AG08395 (cell line): ENCODE measurements at regions not wholly inside any gene's neighbourhood (a gene's known extent, or its start where the extent isn't known, plus 50 kb on each side); places are given as distances from the start of the nearest gene placed in this dataset.
A peak's percentile ranks its signal among the peaks of the same experiment; 100 is the strongest.
"Not testable (repeated sequence)": the region's sequence is repeated elsewhere in the genome, so short reads cannot be mapped to it uniquely, and the experiment has no call there.

ENCODE experiments used
- DNase-seq: peaks from one replicate; pipeline ENCODE4 v3.0.0; 2012; ENCODE audit warnings: mixed read lengths, low spot score

DNA sequence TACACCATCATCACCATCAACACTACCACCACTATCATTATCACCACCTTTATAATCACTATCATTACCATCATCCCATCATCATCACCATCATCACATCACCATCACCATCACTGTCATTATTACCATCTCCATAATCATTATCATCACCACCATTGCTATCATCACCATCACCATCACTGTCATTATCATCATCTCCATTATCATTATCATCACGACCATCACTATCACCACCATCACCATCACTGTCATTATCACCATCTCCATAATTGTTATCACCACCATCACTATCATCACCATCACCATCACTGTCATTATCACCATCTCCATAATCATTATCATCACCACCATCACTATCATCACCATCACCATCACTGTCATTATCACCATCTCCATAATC, 279.6 kb upstream of the HS6ST1 start:
- DNase-seq = not testable (repeated sequence)

DNA sequence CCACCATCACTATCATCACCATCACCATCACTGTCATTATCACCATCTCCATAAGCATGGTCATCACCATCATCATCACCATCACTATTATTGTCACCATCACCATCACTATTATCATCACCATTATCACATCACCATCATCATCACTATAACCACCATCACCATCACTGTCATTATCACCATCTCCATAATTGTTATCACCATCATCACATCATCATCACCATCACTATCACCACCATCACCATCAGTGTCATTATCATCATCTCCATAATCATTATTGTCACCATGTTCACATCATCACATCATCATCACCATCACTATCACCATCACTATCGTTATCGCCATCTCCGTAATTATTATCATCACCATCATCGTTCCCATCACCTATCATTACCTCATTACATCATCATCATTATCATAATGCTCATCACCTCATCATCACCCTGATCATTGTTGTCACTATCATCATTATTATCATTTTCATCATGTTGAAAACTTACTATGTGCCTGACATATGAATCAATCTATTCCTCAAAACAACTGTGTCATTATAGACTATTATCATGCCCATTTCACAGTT, 280.3 kb upstream of the HS6ST1 start:
- no peak for DNase-seq

DNA sequence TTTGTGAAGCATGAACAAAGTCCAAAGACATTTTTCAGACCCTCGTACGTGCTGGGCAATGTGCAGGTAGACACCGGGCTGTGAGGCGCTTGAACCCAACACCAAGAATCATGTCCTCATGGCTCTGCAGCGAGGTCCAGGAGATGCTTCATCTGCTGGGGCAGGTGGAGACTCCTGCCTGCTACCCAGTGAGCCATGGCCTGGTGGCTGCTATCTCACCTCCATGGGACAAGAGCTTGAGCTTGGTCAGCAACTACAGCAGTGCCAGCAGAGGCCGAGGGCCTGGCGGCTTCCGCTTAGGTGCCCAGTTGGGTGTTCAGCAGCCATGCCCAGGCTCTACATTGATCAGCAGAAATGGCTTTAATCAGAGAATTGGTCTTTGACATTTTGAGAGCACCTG, 281.0 kb upstream of the HS6ST1 start:
- DNase-seq = no peak

DNA sequence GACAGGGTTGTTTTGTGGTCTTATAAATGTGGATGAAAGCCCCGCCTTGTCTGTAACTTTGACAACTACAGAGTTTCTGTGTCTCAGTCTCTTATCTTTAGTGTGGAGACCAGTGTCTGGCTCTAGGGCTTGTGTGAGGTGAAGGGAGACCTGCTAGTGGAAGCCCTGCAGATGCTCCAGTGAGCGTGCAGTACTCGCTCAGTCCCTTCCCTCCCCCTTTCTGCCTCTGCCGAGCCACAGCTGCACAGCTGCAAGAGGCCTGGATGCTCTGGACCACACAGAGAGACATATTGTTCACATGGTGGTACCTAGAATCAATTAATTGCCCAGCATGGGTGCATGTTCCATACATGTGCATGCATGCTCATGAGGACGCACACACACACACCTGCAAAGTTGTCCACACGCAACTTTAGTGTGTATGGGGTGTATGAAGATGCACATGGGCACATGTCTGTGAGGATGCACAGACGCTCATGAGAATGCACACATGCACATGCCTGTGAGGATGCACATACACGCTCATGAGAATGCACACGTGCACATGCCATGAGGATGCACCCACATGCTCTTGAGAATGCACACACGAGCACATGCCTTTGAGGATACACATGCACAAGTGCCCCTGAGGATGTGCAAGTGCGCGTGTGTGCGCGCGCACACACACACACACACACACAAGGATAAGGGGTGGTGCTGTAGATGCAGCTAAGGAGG, 282.1 kb upstream of the HS6ST1 start:
- no peak for DNase-seq

DNA sequence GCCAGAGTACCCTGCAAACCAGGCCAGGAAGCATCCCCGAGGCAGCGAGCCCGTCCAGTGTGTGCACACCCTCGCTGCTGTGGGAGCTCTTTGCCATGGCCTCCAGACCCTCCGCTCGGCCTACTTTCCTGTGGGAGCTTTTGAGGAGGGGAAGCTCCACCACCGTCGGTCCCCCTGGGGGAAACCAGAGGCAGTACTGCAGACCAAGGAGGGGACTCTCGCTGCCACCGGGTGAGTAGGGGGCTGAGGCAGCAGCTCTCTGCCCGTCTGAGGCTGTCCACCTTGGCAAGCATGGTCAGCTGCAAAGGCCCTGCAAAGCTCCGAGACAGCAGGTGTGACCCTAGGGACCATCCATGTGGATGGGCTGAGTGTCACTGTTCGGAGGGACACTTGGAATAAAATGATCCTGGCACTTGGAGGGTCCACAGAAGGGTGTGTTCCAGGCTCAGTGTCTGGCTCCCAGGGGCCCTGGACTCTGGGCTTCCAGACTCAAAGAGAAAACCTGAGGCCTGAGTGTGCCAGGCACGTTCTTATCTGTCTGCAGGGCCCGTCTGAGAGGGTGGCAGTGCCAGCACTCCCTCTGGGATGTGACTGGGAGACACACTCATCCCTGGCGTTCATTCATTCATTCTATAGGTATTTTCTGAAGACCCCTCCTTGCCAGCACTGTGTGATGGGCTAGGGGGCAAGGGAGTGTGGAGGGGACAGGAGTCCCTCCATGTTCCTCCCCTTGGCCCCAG, 282.8 kb upstream of the HS6ST1 start:
- no peak for DNase-seq

DNA sequence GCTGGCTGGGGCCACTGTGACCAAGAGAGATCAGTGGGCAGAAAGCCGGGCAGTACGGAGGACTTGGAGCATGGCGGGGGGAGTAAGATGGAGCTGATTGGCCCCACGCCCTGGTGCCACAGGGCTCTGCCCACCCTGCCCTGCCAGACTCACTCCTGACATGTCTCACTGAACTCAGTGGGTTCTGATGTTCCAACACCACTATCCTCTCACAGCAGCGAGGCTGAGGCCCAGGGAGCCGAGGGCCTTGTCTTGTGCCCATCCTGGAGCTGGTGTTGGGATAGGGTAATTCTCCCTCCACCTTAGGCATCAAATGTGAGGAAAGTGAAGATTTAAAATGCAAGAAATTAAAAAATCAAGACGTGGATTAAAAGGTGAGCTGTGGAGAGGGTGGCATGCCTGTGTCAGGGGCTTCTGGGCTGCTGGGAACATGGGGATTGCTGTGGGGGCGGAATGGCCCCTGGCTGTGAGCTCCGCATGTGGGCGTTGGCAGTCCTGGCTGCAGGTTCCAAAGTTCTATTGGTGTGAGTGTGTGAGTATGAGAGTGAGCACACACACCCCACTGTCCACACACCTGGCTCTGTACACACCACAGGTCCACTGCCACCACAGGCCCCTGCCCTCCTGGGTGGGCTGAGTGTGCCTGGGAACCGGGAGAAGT, 283.5 kb upstream of the HS6ST1 start:
- DNase-seq = no peak

DNA sequence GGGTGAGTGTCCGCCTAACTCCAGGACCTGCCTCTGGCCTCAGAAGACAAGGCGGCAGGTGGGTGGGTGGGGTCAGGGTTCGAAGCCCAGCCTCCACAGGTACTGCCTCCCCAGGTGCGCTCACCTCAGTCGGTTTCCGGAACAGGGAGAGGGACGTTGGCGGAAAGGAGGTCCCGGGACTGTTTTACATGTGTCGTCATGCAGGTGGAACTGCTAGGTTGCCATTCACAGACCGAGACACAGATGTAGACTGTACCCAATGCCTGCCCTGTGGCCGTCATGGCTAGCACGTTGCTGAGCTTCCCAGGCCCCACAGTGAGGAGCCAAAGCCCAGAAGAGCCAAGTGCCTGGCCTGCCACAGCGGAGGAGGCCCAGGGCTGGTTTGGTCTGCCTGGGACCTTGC, 284.0 kb upstream of the HS6ST1 start:
- no peak for DNase-seq

DNA sequence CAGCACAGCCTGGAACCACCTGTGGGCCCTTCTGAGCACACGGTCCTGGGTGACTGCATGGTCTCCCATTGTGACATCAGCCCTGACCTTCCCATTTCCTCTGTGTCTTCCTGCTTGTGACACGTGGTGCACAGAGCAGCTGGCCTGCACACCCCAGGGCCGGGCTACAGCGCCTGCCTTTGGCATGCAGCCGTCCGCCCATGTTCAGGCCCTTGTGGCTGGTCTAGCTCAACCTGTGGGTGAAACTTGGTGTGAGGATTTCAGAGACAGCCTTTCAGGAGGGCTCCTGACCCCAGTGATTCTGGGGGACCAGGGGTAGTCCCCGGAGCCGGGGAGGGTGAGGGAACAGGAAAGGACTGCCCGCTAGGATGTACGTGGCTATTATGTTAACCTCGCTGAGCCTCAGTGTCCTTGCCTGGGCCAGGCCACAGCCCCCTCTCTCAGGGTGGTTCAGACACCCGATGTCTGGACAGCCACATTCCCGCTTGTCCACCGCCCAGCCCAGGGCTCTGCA, 284.8 kb upstream of the HS6ST1 start:
- no peak for DNase-seq

DNA sequence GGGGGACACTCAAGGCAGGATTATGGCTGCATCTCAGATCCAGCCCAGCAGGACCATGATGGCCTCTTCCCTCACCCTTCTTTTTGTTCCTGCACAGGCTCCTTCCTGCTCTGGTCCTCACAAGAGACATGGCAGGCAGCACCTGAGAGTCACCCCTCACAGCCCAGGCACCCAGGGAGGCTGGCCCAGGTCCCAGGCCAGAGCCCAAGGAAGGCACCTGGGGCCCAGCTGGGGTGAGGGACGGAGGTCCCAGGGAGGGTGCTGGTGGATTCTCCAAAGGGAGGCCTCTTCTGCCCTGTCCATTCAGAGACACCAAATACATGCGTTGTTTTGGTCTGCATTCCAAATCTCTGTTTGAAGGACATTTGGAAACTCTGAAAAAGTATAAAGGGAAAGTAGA, 285.4 kb upstream of the HS6ST1 start:
- DNase-seq = no peak

DNA sequence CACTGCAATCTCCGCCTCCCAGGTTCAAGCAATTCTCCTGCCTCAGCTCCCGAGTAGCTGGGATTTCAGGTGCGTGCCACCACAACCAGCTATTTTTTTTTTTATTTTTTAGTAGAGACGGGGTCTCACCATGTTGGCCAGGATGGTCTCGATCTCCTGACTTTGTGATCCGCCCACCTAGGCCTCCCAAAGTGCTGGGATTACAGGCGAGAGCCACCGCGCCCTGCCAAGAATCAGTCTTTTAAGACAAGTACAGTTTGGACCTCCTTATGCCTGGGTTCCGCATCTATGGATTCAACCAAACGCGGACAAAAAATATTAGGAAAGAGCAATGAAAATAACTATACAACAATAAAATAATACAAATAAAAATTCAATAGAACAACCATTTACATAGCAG, 285.9 kb upstream of the HS6ST1 start:
- not testable (repeated sequence) for DNase-seq

DNA sequence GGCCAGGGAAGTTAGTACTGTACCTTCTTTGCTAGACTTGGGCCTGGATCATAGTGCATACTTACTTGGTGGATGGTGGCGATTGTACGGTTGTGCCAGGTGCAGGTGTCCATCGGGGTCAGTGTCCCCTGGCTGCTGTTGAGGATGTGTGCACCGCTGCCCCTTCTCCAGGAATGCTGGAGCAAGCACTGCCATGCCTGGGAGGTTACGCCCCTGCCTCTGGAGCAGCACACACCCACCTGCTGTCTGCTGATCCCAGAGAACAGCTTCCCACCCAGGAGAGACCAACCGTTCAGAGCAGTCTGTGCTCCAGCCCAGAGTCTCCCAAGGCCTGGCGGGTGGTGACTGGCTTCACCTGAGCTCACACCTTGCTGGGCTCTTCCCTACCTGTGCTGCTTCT, 286.8 kb upstream of the HS6ST1 start:
- DNase-seq = no peak

DNA sequence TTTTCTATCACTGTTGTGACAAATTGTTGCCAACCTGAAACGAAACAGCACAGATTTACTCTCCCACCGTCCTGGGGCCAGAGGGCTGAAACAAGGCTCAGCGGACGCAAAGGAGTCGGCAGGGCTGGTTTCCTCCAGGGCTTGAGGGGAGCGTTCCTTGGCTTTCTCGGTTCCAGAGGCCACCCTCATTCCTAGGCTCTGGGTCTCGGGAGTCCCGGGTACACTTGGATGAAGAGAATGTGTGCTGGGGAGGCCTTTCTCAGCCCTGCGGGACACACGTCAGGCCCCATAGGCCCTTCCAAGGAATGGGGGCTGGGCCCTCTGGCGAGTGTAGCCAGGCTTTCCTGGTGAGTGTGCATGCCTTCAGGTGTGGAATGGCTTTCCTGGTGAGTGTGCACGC, 287.3 kb upstream of the HS6ST1 start:
- DNase-seq = no peak

DNA sequence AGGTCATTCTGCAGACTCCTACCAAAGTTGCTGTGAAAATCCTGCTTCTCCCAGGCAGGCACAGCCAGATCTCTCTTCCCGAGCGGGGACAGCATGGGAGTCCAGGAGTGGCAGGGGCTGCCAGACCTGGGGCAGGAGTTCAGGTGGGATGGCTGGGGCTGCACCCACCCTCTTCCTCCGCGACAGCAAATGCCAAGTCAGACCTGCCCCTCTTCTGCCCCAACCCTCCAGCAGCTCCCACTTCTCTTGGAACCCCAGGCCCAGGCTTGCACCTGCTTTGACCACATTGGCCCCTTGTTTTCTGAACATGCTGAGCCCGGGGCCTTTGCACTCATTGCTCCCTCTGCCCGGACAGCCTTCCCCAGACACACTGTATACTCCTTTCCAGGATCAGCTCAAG, 288.2 kb upstream of the HS6ST1 start:
- no peak for DNase-seq

DNA sequence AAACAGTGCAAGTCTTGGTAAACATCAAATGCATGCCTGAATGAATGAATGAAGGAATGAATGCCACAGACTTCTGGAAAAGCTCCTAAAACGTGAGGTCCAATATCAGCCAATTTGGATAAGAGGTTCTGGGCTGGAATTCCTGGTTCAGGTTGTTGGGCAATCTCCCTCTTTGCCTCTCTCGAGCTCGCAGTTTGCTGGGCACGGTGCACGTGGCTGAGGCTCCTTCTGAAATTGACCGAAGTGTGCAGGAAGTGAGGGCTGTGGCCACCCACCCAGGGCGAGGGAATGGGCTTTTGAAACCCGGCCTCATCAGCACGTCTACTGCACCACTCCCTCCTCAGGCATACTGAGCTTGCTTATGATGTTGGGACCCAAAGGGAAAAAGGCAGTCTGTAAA, 288.8 kb upstream of the HS6ST1 start:
- no peak for DNase-seq

DNA sequence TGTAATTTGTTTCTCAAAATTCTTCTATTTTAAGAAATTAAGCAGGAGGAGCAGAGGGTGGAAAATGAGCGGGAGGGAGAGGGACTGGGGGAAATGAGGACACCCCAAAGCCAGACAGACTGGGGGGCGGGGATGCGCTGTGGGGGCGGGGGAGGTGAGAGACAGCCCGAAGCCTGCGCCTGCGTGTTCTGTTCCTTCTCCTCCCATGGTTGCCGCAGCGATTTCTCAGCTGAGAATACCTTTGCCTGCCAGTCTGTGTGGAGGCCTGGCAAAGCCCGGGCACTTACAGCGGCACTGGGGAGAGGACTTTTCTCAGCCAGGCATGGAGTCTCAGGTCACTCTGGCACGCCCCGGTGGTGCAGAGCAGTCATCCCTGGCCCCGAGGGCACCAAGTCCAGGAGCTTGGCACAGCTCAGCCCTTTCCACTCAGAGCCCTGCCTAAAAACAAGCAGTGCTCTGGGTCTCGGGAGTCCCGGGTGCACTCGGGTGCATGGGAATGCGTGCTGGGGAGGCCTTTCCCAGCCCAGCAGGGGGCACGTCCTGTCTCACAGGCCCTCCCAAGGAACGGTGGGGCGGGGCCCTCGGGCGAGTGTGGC, 289.3 kb upstream of the HS6ST1 start:
- DNase-seq = peak; percentile 40

DNA sequence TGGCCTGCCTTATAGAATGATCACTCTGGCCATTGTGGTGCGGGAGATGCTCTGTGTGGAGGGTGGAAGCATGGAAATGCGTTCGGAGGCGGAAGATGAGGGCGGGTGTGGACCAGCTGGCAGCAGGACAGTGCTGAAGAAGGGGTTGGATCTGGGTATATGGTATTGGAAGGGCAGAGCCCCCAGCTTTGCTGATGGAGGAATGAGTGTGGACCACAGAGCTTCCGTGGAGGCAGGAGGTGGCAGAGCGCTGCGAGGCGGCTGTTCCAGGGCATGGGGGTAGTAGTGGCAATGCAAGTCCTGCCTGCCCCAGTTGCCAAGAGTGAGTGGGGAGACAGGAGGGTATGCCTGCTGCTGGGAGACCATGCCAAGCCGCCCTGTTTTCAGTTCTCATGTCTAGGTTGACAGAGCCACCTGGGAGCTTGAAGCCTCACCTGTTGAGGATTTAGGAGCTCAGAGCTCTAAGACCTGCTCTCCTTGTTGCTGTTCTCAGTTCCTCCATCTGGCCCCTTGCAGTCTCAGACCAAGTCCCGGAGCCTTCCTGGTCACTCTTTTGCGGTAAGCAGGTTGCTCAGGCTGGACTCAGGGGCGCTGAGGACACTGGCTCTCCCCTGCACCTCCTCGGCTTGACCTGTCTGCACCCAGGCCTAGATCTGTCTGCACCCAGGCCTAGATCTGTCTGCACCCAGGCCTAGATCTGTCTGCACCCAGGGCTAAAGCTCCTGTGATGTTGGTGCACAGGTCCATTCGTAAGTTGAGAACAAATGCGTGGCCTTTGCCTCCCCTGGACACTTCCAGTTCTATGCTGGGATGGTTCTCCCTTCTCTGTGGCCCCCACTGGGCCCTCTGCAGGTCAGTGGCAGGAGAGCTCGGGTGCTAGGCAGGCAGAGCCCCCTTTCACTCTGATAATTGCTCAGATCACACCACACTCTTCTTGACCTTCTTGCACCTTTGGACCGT, 290.5 kb upstream of the HS6ST1 start:
- no peak for DNase-seq

DNA sequence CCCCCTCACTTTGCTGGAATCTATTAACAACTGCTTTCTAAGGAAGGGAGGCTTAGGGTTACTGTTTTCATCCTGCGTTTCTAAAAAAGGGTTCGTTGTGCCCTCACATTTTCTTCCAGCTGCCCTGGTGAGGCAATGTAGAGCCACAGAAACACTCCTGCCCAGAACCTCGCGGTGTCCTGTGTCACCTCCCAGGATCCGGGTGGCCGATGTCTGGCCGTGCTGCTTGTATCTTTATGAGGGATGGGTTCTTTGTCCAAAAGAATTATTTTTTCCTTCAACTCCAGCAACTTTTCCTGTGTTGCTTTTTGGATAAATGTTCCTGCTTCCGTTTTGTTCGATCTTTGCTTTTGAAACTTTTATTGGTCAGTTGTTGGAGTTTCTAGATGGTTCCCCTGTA, 291.8 kb upstream of the HS6ST1 start:
- DNase-seq = no peak

DNA sequence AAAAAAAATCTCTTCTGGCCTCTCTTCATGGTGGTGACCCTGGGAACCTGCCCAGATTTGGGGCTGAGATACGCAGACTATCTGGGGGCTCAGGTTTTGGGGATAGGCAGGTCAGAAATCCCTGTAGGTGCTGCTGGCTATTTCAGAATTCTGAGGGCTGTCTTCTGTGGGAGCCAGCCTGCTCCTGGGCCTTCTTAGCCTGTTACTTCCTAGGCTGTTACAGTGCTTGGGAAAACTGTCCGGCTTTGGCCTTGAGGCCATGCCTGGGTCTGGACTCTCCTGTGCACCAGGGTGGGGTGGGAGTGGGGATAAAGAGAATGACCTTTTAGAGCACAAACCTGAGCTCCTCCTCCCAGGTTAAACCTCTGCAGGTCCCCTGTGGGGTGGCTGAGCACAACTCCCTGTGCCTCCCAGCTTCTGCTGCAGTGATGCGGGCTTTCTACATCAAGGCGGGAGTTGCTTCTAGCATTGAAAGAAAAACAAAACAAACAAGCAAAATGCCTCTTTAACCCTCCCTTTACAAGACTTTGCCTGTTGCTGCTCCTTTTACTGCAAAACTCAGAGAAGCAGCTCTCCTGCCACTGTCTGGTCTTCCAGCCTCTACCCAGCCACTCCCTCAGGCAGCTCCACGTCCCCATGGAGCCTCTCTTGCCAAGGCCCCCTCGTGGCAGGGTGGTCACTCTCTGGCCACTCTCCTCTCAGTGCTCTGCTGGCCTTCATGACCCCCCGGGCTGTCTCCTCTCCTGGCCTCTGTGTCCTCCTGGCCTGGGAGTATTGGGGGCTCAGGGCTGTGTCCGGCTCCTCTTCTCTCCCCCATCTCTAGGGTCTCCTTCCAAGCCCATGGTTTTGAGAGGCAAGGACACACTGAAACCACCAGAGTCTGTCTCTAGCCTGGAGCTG, 293.0 kb upstream of the HS6ST1 start:
- DNase-seq = no peak

DNA sequence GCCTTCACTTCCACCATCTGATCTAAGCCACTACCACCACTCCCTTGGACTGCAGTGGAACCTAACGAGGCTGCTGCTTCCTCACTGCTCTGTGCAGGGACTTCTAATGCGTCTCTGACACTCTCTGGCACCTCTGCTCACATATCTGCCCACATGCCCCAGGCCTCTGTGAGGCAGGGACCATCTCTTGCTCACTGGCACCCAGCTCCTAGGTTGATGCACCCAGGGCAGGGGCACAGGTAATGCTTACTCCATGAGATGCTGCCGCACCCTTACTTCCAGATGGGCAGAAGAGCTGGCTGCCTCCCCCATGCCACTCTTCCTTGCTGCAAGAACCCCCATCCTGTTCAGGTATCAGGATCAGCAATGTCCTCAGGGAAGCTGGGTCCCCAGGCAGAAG, 294.0 kb upstream of the HS6ST1 start:
- DNase-seq = no peak

DNA sequence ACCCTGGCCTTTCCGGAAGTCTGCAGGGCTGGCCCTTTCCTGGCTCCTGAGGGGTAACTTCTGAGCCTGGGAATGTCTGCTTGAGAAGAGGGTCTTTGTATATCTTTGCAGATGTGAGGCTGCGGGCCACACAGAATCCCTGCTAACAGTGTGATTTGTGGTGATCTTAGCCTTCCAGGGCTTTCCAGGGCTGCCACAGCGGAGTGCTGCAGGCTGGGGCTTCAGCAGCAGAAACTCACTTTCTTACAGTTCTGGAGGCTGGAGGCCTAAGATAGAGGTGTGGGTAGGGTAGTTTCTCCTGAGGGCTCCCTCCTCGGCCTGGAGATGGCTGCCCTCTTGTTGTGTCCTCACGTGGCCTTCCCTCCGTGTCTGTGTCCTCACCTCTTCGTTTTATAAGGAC, 294.7 kb upstream of the HS6ST1 start:
- no peak for DNase-seq
